ENCODE measurements at regions not wholly inside any gene's neighbourhood (a gene's known extent, or its start where the extent isn't known, plus 50 kb on each side); places are given as distances from the start of the nearest gene placed in this dataset.

DNA sequence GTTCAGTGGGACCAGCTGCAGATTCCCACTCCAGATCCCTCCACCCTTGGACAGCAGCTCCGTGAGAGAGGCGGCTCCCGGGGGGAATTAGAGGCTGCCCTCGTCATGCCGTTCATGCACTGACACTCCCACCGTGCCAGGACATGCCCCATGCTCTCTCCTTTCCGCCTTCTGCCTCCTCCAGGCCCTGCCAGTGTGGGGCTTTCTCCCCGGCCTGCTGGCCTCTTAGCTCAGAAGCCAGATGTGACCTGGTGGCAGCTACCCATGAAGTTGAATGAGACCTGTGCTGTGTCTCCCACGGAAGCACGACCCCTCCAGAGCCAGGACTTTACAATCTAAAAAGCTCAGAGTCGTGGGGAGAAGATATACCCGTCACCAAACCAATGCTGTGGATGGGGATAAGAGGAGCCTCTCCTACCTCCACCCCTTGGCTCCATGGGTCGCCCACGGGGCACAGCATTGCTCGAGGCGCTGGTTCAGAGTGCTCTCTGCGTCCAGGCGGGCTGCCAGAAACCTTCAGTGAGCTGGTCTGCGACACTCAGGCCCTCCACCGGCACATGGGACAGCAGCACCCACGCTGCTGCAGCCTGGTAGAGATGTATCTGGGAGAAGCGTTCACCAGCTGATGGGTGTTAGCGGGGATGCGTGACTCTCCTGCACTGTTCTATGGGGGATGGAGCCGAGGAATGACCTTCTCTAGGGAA is 111.0 kb upstream of the GPC1 start:
- no peak for TF ChIP-seq EZH2phosphoT487 (IDR thresholded peaks at IDR 0.05; ENCODE audit: borderline replicate concordance, low read length)
- TF ChIP-seq, protein P1, sequence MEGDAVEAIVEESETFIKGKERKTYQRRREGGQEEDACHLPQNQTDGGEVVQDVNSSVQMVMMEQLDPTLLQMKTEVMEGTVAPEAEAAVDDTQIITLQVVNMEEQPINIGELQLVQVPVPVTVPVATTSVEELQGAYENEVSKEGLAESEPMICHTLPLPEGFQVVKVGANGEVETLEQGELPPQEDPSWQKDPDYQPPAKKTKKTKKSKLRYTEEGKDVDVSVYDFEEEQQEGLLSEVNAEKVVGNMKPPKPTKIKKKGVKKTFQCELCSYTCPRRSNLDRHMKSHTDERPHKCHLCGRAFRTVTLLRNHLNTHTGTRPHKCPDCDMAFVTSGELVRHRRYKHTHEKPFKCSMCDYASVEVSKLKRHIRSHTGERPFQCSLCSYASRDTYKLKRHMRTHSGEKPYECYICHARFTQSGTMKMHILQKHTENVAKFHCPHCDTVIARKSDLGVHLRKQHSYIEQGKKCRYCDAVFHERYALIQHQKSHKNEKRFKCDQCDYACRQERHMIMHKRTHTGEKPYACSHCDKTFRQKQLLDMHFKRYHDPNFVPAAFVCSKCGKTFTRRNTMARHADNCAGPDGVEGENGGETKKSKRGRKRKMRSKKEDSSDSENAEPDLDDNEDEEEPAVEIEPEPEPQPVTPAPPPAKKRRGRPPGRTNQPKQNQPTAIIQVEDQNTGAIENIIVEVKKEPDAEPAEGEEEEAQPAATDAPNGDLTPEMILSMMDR (conservative IDR thresholded peaks at IDR 0.05; ENCODE audit: low read depth, low read length), result no peak
